ENCODE measurements at regions not wholly inside any gene's neighbourhood (a gene's known extent, or its start where the extent isn't known, plus 50 kb on each side); places are given as distances from the start of the nearest gene placed in this dataset.
A peak's percentile ranks its signal among the peaks of the same experiment; 100 is the strongest.

GRCh38 chr13:72507416-72508199, 219.8 kb downstream of the MZT1 start:
- DNase-seq (ENCODE audit: low spot score in 2 of 2): no peak
- no peak for ATAC-seq
- H3K36me3 Mint-ChIP-seq: no peaks in the 10 kb centered on the region
- no peaks in the 10 kb centered on the region for H3K9me3 Mint-ChIP-seq
- no peak overlapping the region for H3K27ac Mint-ChIP-seq

- DNase-seq (ENCODE audit: low spot score in 2 of 2) (no peak), ATAC-seq (no peak)
- H3K9me3 Mint-ChIP-seq: no peaks in the 10 kb centered on the region
- no peak overlapping the region for H3K27ac Mint-ChIP-seq
- no peaks in the 10 kb centered on the region for H3K36me3 Mint-ChIP-seq
Observed at GRCh38 chr13:72506706-72507105, 220.7 kb downstream of the MZT1 start.

- H3K27ac Mint-ChIP-seq: no peak overlapping the region
- H3K36me3 Mint-ChIP-seq: no peaks in the 10 kb centered on the region
- no peaks in the 10 kb centered on the region for H3K9me3 Mint-ChIP-seq
- ATAC-seq (no peak), DNase-seq (ENCODE audit: low spot score in 2 of 2) (no peak)
Observed at GRCh38 chr13:72505376-72505775, 222.1 kb downstream of the MZT1 start.

- Mint-ChIP-seq H3K27ac (no peak overlapping the region), H3K9me3 (no peaks in the 10 kb centered on the region), H3K36me3 (no peaks in the 10 kb centered on the region)
- DNase-seq (ENCODE audit: low spot score in 2 of 2): no peak
- no peak for ATAC-seq
Observed at GRCh38 chr13:72504131-72504841, 223.1 kb downstream of the MZT1 start.

- ATAC-seq (no peak), DNase-seq (ENCODE audit: low spot score in 2 of 2) (no peak)
- H3K27ac Mint-ChIP-seq: no peak overlapping the region
- no peaks in the 10 kb centered on the region for H3K36me3 Mint-ChIP-seq
- H3K9me3 Mint-ChIP-seq: no peaks in the 10 kb centered on the region
Observed at GRCh38 chr13:72500851-72501250, 226.6 kb downstream of the MZT1 start.

- DNase-seq (ENCODE audit: low spot score in 2 of 2) (no peak), ATAC-seq (no peak)
- no peaks in the 10 kb centered on the region for H3K36me3 Mint-ChIP-seq
- no peak overlapping the region for H3K27ac Mint-ChIP-seq
- H3K9me3 Mint-ChIP-seq: no peaks in the 10 kb centered on the region
Observed at GRCh38 chr13:72495681-72496080, 231.7 kb downstream of the MZT1 start.

- Mint-ChIP-seq H3K9me3 (peaks cover 0 to 4% of the 10 kb centered on the region in 2 donors), H3K36me3 (no peaks in the 10 kb centered on the region), H3K27ac (no peak overlapping the region)
- no peak for ATAC-seq
- DNase-seq (ENCODE audit: low spot score in 2 of 2): no peak
Observed at GRCh38 chr13:72489751-72490150, 237.7 kb downstream of the MZT1 start.

- DNase-seq (ENCODE audit: low spot score in 2 of 2) (no peak), ATAC-seq (no peak)
- peaks cover 0 to 4% of the 10 kb centered on the region in 2 donors for H3K36me3 Mint-ChIP-seq
- H3K9me3 Mint-ChIP-seq: peaks cover 0 to 18% of the 10 kb centered on the region in 2 donors
- H3K27ac Mint-ChIP-seq: no peak overlapping the region
Observed at GRCh38 chr13:72473321-72473720, 254.1 kb downstream of the MZT1 start.

GRCh38 chr13:72469906-72470305, 257.5 kb downstream of the MZT1 start:
- Mint-ChIP-seq H3K36me3 (no peaks in the 10 kb centered on the region), H3K9me3 (peaks cover 0 to 8% of the 10 kb centered on the region in 2 donors), H3K27ac (no peak overlapping the region)
- no peak for DNase-seq (ENCODE audit: low spot score in 2 of 2)
- ATAC-seq: no peak

- Mint-ChIP-seq H3K36me3 (no peaks in the 10 kb centered on the region), H3K9me3 (no peaks in the 10 kb centered on the region), H3K27ac (no peak overlapping the region)
- DNase-seq (ENCODE audit: low spot score in 2 of 2) (no peak), ATAC-seq (no peak)
Observed at GRCh38 chr13:72463561-72463960, 263.9 kb downstream of the MZT1 start.

- no peak for DNase-seq (ENCODE audit: low spot score in 2 of 2)
- H3K36me3 Mint-ChIP-seq: no peaks in the 10 kb centered on the region
- H3K9me3 Mint-ChIP-seq: no peaks in the 10 kb centered on the region
- H3K27ac Mint-ChIP-seq: no peak overlapping the region
- no peak for ATAC-seq
Observed at GRCh38 chr13:72462726-72463125, 264.7 kb downstream of the MZT1 start.

GRCh38 chr13:72462166-72462565, 265.3 kb downstream of the MZT1 start:
- ATAC-seq (no peak), DNase-seq (ENCODE audit: low spot score in 2 of 2) (no peak)
- Mint-ChIP-seq H3K9me3 (no peaks in the 10 kb centered on the region), H3K36me3 (no peaks in the 10 kb centered on the region), H3K27ac (no peak overlapping the region)

- no peaks in the 10 kb centered on the region for H3K36me3 Mint-ChIP-seq
- ATAC-seq: peak in 1 of 2 donors; percentile 37
- no peaks in the 10 kb centered on the region for H3K9me3 Mint-ChIP-seq
- no peak overlapping the region for H3K27ac Mint-ChIP-seq
- no peak for DNase-seq (ENCODE audit: low spot score in 2 of 2)
Observed at GRCh38 chr13:72458701-72459100, 268.7 kb downstream of the MZT1 start.

- no peaks in the 10 kb centered on the region for H3K9me3 Mint-ChIP-seq
- DNase-seq (ENCODE audit: low spot score in 2 of 2): no peak
- ATAC-seq: no peak
- H3K27ac Mint-ChIP-seq: no peak overlapping the region
- no peaks in the 10 kb centered on the region for H3K36me3 Mint-ChIP-seq
Observed at GRCh38 chr13:72457151-72457550, 270.3 kb downstream of the MZT1 start.

GRCh38 chr13:72456486-72456885, 270.9 kb downstream of the MZT1 start:
- ATAC-seq (no peak), DNase-seq (ENCODE audit: low spot score in 2 of 2) (no peak)
- Mint-ChIP-seq H3K27ac (no peak overlapping the region), H3K36me3 (no peaks in the 10 kb centered on the region), H3K9me3 (no peaks in the 10 kb centered on the region)

- ATAC-seq: no peak
- H3K36me3 Mint-ChIP-seq: peaks cover 0 to under 1% of the 10 kb centered on the region in 2 donors
Observed at GRCh38 chr13:72453161-72453560, 274.3 kb downstream of the MZT1 start.

GRCh38 chr13:72448082-72448481, 279.3 kb downstream of the MZT1 start:
- ATAC-seq (no peak), DNase-seq (ENCODE audit: low spot score in 2 of 2) (no peak)
- H3K27ac Mint-ChIP-seq: no peak overlapping the region
- peaks cover 9 to 18% of the 10 kb centered on the region in 2 donors for H3K9me3 Mint-ChIP-seq
- peaks cover 0 to 11% of the 10 kb centered on the region in 2 donors for H3K36me3 Mint-ChIP-seq

More at GRCh38 chr13:72453161-72453560, 274.3 kb downstream of the MZT1 start:
- no peak for DNase-seq (ENCODE audit: low spot score in 2 of 2)
- H3K9me3 Mint-ChIP-seq: peaks cover 5 to 8% of the 10 kb centered on the region in 2 donors
- no peak overlapping the region for H3K27ac Mint-ChIP-seq

- DNase-seq (ENCODE audit: low spot score in 2 of 2) (no peak), ATAC-seq (no peak)
- H3K27ac Mint-ChIP-seq: no peak overlapping the region
- peaks cover 5 to 17% of the 10 kb centered on the region in 2 donors for H3K9me3 Mint-ChIP-seq
- H3K36me3 Mint-ChIP-seq: peaks cover 0 to 11% of the 10 kb centered on the region in 2 donors
Observed at GRCh38 chr13:72444999-72445398, 282.4 kb downstream of the MZT1 start.
